ENCODE measurements at regions not wholly inside any gene's neighbourhood (a gene's known extent, or its start where the extent isn't known, plus 50 kb on each side); places are given as distances from the start of the nearest gene placed in this dataset.
"Not testable (repeated sequence)": the region's sequence is repeated elsewhere in the genome, so short reads cannot be mapped to it uniquely, and the experiment has no call there.

DNA sequence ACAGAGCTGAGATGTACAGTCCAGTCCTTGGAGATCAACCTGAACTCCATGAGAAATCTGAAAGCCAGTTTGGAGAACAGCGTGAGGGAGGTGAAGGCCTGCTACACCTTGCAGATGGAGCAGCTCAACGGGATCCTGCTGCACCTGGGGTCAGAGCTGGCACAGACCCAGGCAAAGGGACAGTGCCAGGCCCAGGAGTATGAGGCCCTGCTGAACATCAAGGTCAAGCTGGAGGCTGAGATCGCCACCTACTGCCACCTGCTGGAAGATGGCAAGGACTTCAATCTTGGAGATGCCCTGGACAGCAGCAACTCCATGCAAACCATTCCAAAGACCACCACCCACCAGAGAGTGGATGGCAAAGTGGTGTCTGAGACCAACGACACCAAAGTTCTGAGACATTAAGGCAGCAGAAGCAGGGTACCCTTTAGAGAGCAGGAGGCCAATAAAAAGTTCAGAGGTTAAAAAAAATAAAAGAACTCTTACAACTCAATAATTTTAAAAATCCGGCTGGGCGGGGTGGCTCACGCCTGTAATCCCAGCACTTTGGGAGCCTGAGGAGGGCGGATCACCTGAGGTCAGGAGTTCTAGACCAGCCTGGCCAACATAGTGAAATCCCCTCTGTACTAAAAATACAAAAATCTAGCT is 69.9 kb upstream of the RTL6 start:
- intact Hi-C loops (cut with DNase I) = loop anchor here in 1 of 10 donors (10.0 kb wide), 1 partner anchor 573 kb away; no protein-coding TSS in a partner anchor
- WGBS, 2 donors = 70 to 75% methylated on average over 8 of the region's 8 CpGs
- Histone ChIP-seq H3K9me3 (peaks cover 0 to 36% (median 11%) of the 10 kb centered on the region in 11 donors), H3K4me3 (no peak overlapping the region), H3K4me1 (peaks cover 0 to 9% (median 0%) of the 10 kb centered on the region in 9 donors), H3K36me3 (no peaks in the 10 kb centered on the region), H3K27me3 (no peaks in the 10 kb centered on the region), H3K27ac (no peak overlapping the region)
- ATAC-seq (no peak), DNase-seq (peak in 1 of 2 donors; percentile 30)
- TF ChIP-seq, protein P1, sequence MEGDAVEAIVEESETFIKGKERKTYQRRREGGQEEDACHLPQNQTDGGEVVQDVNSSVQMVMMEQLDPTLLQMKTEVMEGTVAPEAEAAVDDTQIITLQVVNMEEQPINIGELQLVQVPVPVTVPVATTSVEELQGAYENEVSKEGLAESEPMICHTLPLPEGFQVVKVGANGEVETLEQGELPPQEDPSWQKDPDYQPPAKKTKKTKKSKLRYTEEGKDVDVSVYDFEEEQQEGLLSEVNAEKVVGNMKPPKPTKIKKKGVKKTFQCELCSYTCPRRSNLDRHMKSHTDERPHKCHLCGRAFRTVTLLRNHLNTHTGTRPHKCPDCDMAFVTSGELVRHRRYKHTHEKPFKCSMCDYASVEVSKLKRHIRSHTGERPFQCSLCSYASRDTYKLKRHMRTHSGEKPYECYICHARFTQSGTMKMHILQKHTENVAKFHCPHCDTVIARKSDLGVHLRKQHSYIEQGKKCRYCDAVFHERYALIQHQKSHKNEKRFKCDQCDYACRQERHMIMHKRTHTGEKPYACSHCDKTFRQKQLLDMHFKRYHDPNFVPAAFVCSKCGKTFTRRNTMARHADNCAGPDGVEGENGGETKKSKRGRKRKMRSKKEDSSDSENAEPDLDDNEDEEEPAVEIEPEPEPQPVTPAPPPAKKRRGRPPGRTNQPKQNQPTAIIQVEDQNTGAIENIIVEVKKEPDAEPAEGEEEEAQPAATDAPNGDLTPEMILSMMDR (IDR thresholded peaks at IDR 0.05) = peak in 8 of 9 donors; percentile 21 to 67 (median 52)

- intact Hi-C loops (cut with DNase I) = loop anchor here in 1 of 10 donors (10.0 kb wide), 1 partner anchor 573 kb away; no protein-coding TSS in a partner anchor
- not testable (repeated sequence) for H3K27me3 ChIP-seq
Measured at GRCh38 chr22:44567378-44567841, 69.4 kb upstream of the RTL6 start.

GRCh38 chr22:44566911-44567310 is 68.9 kb upstream of the RTL6 start:
- intact Hi-C loops (cut with DNase I) = loop anchor here in 1 of 10 donors (10.0 kb wide), 1 partner anchor 572 kb away; no protein-coding TSS in a partner anchor
- TF ChIP-seq, protein P1 (IDR thresholded peaks at IDR 0.05) = no peak
- 84 to 88% methylated on average over 17 of the region's 17 CpGs for WGBS, 2 donors
- peaks cover 0 to 40% (median 11%) of the 10 kb centered on the region in 11 donors for H3K9me3 ChIP-seq
- H3K27ac ChIP-seq = no peak overlapping the region
- peaks cover 0 to 9% (median 0%) of the 10 kb centered on the region in 9 donors for H3K4me1 ChIP-seq
- H3K27me3 ChIP-seq = no peaks in the 10 kb centered on the region
- DNase-seq (no peak), ATAC-seq (no peak)
- H3K4me3 ChIP-seq = no peak overlapping the region
- H3K36me3 ChIP-seq = no peaks in the 10 kb centered on the region

More at GRCh38 chr22:44567378-44567841, 69.4 kb upstream of the RTL6 start:
- peaks cover 0 to 40% (median 11%) of the 10 kb centered on the region in 11 donors for H3K9me3 ChIP-seq
- not testable (repeated sequence) for DNase-seq, H3K27ac ChIP-seq, H3K4me3 ChIP-seq, H3K4me1 ChIP-seq, H3K36me3 ChIP-seq, ATAC-seq
- whole genome bisulfite sequencing, 2 donors = 85 to 91% methylated on average over 8 of the region's 8 CpGs

DNA sequence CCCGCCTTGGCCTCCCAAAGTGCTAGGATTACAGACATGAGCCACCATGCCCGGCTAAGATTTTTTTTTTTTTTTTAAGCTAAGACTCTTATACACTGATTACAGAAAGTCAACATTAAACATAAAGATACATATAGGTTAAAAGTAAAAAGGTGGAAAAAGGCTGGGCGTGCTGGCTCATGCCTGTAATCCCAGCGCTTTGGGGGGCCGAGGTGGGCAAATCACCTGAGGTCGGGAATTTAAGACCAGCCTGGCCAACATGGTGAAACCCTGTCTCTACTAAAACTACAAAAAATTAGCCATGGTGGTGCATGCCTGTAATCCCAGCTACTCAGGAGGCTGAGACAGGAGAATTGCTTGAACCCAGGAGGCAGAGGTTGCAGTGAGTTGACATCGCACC is 64.6 kb upstream of the RTL6 start:
- H3K4me1 ChIP-seq, DNase-seq, H3K27ac ChIP-seq, H3K36me3 ChIP-seq, ATAC-seq, H3K4me3 ChIP-seq, H3K27me3 ChIP-seq: not testable (repeated sequence)
- intact Hi-C loops (cut with DNase I) = loop anchor here in 1 of 10 donors (10.0 kb wide), 1 partner anchor 568 kb away; no protein-coding TSS in a partner anchor
- peaks cover 0 to 39% (median 8%) of the 10 kb centered on the region in 11 donors for H3K9me3 ChIP-seq
- WGBS, 2 donors = 92 to 93% methylated on average over 7 of the region's 7 CpGs

DNA sequence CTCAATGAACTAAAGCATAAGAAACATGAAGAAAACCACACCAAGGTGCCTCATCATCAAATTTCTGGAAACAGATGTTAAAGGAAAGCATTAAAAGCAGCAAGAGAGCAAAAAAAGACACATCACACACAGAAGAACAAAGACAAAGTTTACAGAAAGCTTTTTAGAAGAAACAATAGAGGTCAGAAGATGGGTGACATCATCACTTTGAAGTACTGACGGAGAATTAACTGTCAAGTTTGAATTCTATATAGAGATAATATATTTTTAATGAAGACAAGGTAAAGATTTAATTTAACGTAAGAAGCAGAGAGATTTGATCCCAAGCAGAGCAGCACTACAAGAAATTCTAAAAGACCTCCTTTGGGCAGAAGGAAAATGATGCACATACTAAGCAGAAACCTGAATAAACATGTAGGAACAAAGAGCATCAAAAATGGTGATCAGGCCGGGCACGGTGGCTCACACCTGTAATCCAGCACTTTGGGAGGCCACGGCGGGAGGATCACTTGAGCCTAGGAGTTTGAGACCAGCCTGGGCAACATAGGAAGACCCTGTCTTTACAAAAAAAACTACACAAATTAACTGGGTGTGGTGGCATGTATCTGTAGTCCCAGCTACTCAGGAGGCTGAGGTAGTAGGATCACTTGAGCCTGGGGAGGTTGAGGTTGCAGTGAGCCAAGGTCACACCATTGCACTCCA is 63.3 kb upstream of the RTL6 start:
- ATAC-seq = no peak
- 84 to 90% methylated on average over 6 of the region's 6 CpGs for WGBS, 2 donors
- intact Hi-C loops (cut with DNase I) = loop anchor here in 1 of 10 donors (10.0 kb wide), 1 partner anchor 566 kb away; no protein-coding TSS in a partner anchor

DNA sequence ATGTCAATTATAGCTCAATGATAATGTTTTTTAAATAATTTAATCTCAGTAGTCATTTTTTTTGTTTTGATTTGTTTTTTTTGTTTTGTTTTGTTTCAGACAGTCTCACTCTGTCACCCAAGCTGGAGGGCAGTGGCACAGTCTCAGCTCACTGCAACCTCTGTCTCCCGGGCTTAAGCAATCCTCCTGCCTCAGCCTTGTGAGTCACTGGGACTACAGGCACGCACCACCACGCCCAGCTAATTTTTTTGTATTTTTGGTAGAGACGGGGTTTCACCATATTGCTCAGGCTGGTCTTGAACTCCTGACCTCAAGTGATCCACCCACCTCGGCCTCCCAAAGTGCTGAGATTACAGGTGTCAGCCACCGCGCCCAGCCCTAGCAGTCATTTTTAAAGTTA is 60.6 kb upstream of the RTL6 start:
- intact Hi-C loops (cut with DNase I); H3K27ac ChIP-seq; ATAC-seq; DNase-seq; H3K4me3 ChIP-seq; H3K36me3 ChIP-seq; H3K4me1 ChIP-seq: not testable (repeated sequence)
- WGBS, 2 donors = 89 to 96% methylated on average over 7 of the region's 7 CpGs
- Histone ChIP-seq H3K9me3 (peaks cover 0 to 23% (median 3%) of the 10 kb centered on the region in 11 donors), H3K27me3 (peaks cover 0 to 18% (median 0%) of the 10 kb centered on the region in 7 donors)

More for the DNA sequence above, 63.3 kb upstream of the RTL6 start:
- TF ChIP-seq, protein P1 (IDR thresholded peaks at IDR 0.05) = no peak
- no peak overlapping the region for H3K4me3 ChIP-seq
- no peak overlapping the region for H3K27ac ChIP-seq
- H3K36me3 ChIP-seq = no peaks in the 10 kb centered on the region
- H3K27me3 ChIP-seq = peaks cover 0 to 5% (median 0%) of the 10 kb centered on the region in 7 donors
- peaks cover 0 to 39% (median 8%) of the 10 kb centered on the region in 11 donors for H3K9me3 ChIP-seq
- DNase-seq = no peak
- H3K4me1 ChIP-seq = no peaks in the 10 kb centered on the region

DNA sequence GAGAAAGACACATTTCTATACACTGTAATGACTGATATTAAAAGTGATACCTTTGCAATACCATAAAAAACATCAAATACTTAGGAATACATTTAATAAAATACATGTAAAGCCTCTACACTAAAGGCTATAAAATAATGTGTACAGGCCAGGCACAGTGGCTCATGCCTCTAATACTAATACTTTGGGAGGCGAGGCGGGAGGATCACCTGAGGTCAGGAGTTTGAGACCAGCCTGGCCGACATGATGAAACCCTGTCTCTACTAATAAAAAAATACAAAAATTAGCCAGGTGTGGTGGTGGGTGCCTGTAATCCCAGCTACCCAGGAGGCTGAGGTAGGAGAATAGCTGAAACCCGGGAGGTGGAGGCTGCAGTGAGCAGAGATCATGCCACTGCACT is 59.8 kb upstream of the RTL6 start:
- WGBS, 2 donors = 95 to 97% methylated on average over 4 of the region's 4 CpGs
- DNase-seq; H3K4me3 ChIP-seq; intact Hi-C loops (cut with DNase I); ATAC-seq; H3K36me3 ChIP-seq; H3K4me1 ChIP-seq; H3K27ac ChIP-seq: not testable (repeated sequence)
- Histone ChIP-seq H3K9me3 (peaks cover 0 to 15% (median 0%) of the 10 kb centered on the region in 11 donors), H3K27me3 (peaks cover 0 to 18% (median 0%) of the 10 kb centered on the region in 7 donors)
